Activated naive CD4-positive, alpha-beta T cell treated with anti-CD3 and anti-CD28 coated beads, Interleukin-2, amount 50 U/mL, for 24 hours (primary cell): ENCODE measurements at regions not wholly inside any gene's neighbourhood (a gene's known extent, or its start where the extent isn't known, plus 50 kb on each side); places are given as distances from the start of the nearest gene placed in this dataset.
"Not testable (repeated sequence)": the region's sequence is repeated elsewhere in the genome, so short reads cannot be mapped to it uniquely, and the experiment has no call there.

ENCODE experiments used
- H3K27ac Mint-ChIP-seq: one replicate; pipeline ENCODE4 v1.8.0; 2021; ENCODE audit warnings: mild to moderate bottlenecking, mixed read lengths
- H3K27me3 Mint-ChIP-seq: one replicate; pipeline ENCODE4 v1.8.0; 2021; ENCODE audit warnings: mixed read lengths
- H3K36me3 Mint-ChIP-seq: one replicate; pipeline ENCODE4 v1.8.0; 2021; ENCODE audit warnings: mixed read lengths
- H3K4me1 Mint-ChIP-seq: one replicate; pipeline ENCODE4 v1.8.0; 2021; ENCODE audit warnings: mixed read lengths
- H3K4me3 Mint-ChIP-seq: one replicate; pipeline ENCODE4 v1.8.0; 2021; ENCODE audit warnings: mild to moderate bottlenecking, mixed read lengths
- H3K9me3 Mint-ChIP-seq: one replicate; pipeline ENCODE4 v1.8.0; 2021; ENCODE audit warnings: mixed read lengths

- Mint-ChIP-seq H3K36me3 (no peaks in the 10 kb centered on the region), H3K27ac (no peak overlapping the region), H3K4me1 (no peaks in the 10 kb centered on the region), H3K4me3 (no peak overlapping the region), H3K27me3 (no peaks in the 10 kb centered on the region), H3K9me3 (no peaks in the 10 kb centered on the region)
Measured at GRCh38 chr3:94776401-94776915, 713.6 kb downstream of the NSUN3 start.

GRCh38 chr3:94778289-94778688 is 715.4 kb downstream of the NSUN3 start:
- no peak overlapping the region for H3K4me3 Mint-ChIP-seq
- H3K4me1 Mint-ChIP-seq, result no peaks in the 10 kb centered on the region
- no peaks in the 10 kb centered on the region for H3K36me3 Mint-ChIP-seq
- H3K27me3 Mint-ChIP-seq, result no peaks in the 10 kb centered on the region
- H3K27ac Mint-ChIP-seq, result no peak overlapping the region
- H3K9me3 Mint-ChIP-seq, result no peaks in the 10 kb centered on the region

GRCh38 chr3:94778814-94779494 is 716.1 kb downstream of the NSUN3 start:
- Mint-ChIP-seq H3K36me3 (no peaks in the 10 kb centered on the region), H3K27me3 (no peaks in the 10 kb centered on the region), H3K4me3 (no peak overlapping the region), H3K27ac (no peak overlapping the region), H3K9me3 (no peaks in the 10 kb centered on the region), H3K4me1 (no peaks in the 10 kb centered on the region)

DNA sequence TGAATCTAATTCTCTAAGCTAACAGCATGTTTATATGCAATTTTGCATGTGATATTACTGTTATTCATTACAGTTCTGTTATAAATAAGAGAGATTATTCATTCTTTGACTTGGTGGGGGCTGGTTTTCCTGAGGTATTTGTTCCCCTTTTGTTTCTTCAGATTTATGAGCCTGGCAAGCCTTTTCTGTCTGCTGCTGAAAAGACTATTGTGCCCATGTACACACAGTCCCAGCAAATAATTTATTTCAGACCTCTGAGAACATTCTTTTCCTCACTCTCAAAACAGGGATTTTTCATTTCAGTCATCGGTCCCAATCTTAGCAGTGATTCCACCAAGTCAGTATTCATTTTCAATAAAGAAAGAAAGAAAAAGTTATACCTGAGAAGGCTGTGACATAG is 716.8 kb downstream of the NSUN3 start:
- H3K27me3 Mint-ChIP-seq, result no peaks in the 10 kb centered on the region
- H3K4me3 Mint-ChIP-seq, result no peak overlapping the region
- no peaks in the 10 kb centered on the region for H3K4me1 Mint-ChIP-seq
- H3K9me3 Mint-ChIP-seq, result no peaks in the 10 kb centered on the region
- H3K36me3 Mint-ChIP-seq, result no peaks in the 10 kb centered on the region
- no peak overlapping the region for H3K27ac Mint-ChIP-seq

- H3K4me3 Mint-ChIP-seq, result no peak overlapping the region
- H3K27ac Mint-ChIP-seq, result no peak overlapping the region
- H3K36me3 Mint-ChIP-seq, result no peaks in the 10 kb centered on the region
- no peaks in the 10 kb centered on the region for H3K27me3 Mint-ChIP-seq
- H3K9me3 Mint-ChIP-seq, result no peaks in the 10 kb centered on the region
- no peaks in the 10 kb centered on the region for H3K4me1 Mint-ChIP-seq
Measured at GRCh38 chr3:94784274-94784673, 721.4 kb downstream of the NSUN3 start.

DNA sequence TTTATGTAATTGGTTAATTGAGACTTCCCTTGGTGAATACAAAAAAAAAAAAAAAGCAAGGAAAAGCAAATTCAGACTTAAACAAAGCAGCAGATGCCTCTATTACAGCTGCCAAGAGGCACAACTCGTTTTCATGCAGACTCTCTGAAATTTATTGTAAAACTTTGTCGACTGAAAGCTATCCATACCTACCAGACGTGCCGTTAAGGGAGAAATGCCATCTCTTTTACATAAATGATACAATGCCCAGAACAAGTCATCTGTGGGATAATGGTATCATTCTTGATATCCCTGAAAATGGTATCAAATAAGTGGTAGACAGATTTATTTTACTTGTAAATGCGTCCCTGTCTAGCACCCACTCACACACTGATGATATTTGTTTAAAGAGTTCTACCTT is 724.2 kb downstream of the NSUN3 start:
- Mint-ChIP-seq H3K9me3 (no peaks in the 10 kb centered on the region), H3K27ac (no peak overlapping the region), H3K36me3 (no peaks in the 10 kb centered on the region), H3K4me1 (no peaks in the 10 kb centered on the region), H3K4me3 (no peak overlapping the region), H3K27me3 (no peaks in the 10 kb centered on the region)

DNA sequence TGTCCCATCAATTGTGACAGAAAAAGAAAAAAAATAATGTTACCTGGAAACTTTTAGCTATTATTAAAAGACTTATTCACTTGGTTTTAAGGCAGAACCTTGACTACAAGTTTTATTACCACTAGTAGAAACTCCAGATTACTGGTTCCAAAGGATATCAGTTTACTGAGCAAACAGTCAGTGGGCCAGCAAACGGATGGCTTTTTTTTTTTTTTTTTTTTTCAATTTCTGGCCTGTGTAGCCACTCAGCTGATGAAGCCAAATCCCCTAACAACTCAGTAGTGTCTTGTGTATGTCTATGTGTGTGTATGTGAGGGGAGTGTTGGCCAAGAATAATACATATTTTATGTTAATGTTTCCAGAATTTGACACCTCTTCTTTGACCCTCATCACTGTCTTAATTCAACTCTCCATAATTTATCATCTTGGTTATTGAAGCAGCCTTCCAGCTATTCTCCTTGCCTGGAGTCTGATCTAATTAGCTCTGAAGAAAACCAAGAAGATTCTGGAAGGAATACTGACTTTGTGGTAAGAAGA is 724.9 kb downstream of the NSUN3 start:
- Mint-ChIP-seq H3K36me3 (no peaks in the 10 kb centered on the region), H3K27me3 (no peaks in the 10 kb centered on the region), H3K9me3 (peaks cover 4% of the 10 kb centered on the region), H3K4me3 (no peak overlapping the region), H3K27ac (no peak overlapping the region), H3K4me1 (no peaks in the 10 kb centered on the region)

GRCh38 chr3:94794563-94794962 is 731.7 kb downstream of the NSUN3 start:
- Mint-ChIP-seq H3K36me3 (no peaks in the 10 kb centered on the region), H3K4me1 (no peaks in the 10 kb centered on the region), H3K9me3 (peaks cover 16% of the 10 kb centered on the region), H3K27ac (no peak overlapping the region), H3K4me3 (no peak overlapping the region), H3K27me3 (no peaks in the 10 kb centered on the region)

- no peak overlapping the region for H3K27ac Mint-ChIP-seq
- peaks cover 10% of the 10 kb centered on the region for H3K9me3 Mint-ChIP-seq
- H3K4me1 Mint-ChIP-seq, result no peaks in the 10 kb centered on the region
- H3K27me3 Mint-ChIP-seq, result no peaks in the 10 kb centered on the region
- H3K4me3 Mint-ChIP-seq, result no peak overlapping the region
- H3K36me3 Mint-ChIP-seq, result no peaks in the 10 kb centered on the region
Measured at GRCh38 chr3:94799420-94800060, 736.7 kb downstream of the NSUN3 start.

DNA sequence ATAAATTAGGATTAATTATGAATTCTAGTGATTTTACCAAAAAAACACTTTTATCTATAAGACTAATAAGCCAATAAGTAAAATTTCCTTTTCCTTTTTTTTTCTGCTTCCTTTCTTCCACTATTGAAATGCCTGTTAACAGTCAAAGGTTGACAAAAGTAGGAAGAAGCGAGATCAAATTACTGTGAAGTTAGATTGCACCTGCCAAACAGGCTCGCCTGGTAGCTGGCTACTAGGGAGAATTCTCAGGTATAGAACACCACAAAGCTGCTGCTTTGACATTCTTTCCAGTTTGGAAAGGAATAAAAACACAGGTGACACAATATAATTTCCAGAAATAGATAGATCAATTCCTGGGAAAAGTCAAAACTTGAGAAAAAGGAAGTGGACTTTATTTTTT is 749.0 kb downstream of the NSUN3 start:
- no peaks in the 10 kb centered on the region for H3K36me3 Mint-ChIP-seq
- H3K27ac Mint-ChIP-seq, result no peak overlapping the region
- H3K4me3 Mint-ChIP-seq, result no peak overlapping the region
- no peaks in the 10 kb centered on the region for H3K4me1 Mint-ChIP-seq
- no peaks in the 10 kb centered on the region for H3K9me3 Mint-ChIP-seq
- H3K27me3 Mint-ChIP-seq, result no peaks in the 10 kb centered on the region

DNA sequence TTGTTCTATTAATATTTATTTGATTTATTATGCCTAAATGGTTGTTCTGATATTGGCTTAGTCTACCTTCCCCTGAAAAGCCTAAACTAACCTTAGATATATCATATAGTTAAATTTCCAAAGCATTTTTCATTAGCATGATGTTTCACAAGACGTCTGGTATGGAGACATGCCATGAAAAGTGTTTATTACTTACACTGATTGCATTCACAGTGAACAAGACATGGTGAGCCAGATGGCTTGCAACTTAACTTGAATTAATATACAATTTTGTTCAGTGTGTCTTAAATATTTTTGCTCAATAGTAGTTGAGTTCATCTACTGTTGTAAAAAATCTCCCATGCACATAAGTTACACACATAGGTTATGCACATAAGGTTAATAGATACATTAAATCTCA is 758.4 kb downstream of the NSUN3 start:
- Mint-ChIP-seq H3K27me3 (no peaks in the 10 kb centered on the region), H3K4me1 (no peaks in the 10 kb centered on the region), H3K27ac (no peak overlapping the region), H3K36me3 (no peaks in the 10 kb centered on the region), H3K4me3 (no peak overlapping the region), H3K9me3 (peaks cover 4% of the 10 kb centered on the region)

DNA sequence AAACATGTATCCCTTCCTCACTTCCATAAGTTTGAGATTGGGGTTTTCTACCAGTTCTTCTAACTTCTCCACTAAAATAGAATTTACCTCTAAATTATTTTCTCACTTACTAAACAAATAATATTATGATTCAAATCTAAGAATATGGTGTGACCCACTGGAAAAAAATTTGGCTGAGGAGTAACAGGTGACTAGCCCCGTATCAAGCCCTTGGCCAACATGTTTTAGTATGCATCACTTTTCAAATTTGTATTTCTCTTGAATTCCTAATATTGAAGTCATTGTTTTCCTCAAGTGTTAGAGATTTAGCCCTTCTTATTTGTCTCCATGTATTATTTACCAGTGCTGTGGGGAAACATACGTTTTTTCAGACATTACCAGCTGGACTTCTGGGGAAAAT is 759.4 kb downstream of the NSUN3 start:
- peaks cover 4% of the 10 kb centered on the region for H3K9me3 Mint-ChIP-seq
- no peaks in the 10 kb centered on the region for H3K27me3 Mint-ChIP-seq
- no peak overlapping the region for H3K27ac Mint-ChIP-seq
- no peaks in the 10 kb centered on the region for H3K36me3 Mint-ChIP-seq
- no peaks in the 10 kb centered on the region for H3K4me1 Mint-ChIP-seq
- no peak overlapping the region for H3K4me3 Mint-ChIP-seq

GRCh38 chr3:94846251-94846650 is 783.4 kb downstream of the NSUN3 start:
- not testable (repeated sequence) for H3K9me3 Mint-ChIP-seq, H3K27me3 Mint-ChIP-seq, H3K4me1 Mint-ChIP-seq, H3K4me3 Mint-ChIP-seq, H3K36me3 Mint-ChIP-seq, H3K27ac Mint-ChIP-seq

DNA sequence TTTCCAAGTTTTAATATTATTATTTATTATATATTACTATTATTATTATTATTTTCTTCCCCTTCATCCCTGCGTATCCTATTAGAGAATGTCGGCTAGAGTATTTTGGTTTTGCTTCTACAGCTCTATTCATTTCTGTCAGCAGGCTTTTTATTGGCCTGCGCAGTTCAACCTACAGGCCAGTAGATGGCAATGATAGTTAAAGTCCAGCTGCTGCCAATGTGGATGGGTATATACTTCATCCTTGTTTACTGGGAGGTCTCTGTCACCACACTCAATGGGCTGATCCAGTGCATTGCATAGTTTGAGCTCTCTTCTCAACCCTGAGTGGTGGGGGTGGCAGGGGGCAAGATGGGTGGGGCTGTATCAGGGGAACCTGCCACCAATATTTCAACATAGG is 799.8 kb downstream of the NSUN3 start:
- Mint-ChIP-seq H3K36me3 (no peaks in the 10 kb centered on the region), H3K4me1 (no peaks in the 10 kb centered on the region), H3K27me3 (no peaks in the 10 kb centered on the region), H3K27ac (no peak overlapping the region), H3K4me3 (no peak overlapping the region), H3K9me3 (peaks cover 4% of the 10 kb centered on the region)

GRCh38 chr3:94869059-94869547 is 806.2 kb downstream of the NSUN3 start:
- Mint-ChIP-seq H3K9me3 (no peaks in the 10 kb centered on the region), H3K27me3 (no peaks in the 10 kb centered on the region), H3K4me1 (no peaks in the 10 kb centered on the region), H3K27ac (no peak overlapping the region), H3K36me3 (no peaks in the 10 kb centered on the region), H3K4me3 (no peak overlapping the region)

- Mint-ChIP-seq H3K36me3 (no peaks in the 10 kb centered on the region), H3K27me3 (no peaks in the 10 kb centered on the region), H3K4me1 (no peaks in the 10 kb centered on the region), H3K4me3 (no peak overlapping the region), H3K27ac (no peak overlapping the region), H3K9me3 (no peaks in the 10 kb centered on the region)
Measured at GRCh38 chr3:94873751-94874150, 810.9 kb downstream of the NSUN3 start.
